ENCODE measurements at regions not wholly inside any gene's neighbourhood (a gene's known extent, or its start where the extent isn't known, plus 50 kb on each side); places are given as distances from the start of the nearest gene placed in this dataset.

DNA sequence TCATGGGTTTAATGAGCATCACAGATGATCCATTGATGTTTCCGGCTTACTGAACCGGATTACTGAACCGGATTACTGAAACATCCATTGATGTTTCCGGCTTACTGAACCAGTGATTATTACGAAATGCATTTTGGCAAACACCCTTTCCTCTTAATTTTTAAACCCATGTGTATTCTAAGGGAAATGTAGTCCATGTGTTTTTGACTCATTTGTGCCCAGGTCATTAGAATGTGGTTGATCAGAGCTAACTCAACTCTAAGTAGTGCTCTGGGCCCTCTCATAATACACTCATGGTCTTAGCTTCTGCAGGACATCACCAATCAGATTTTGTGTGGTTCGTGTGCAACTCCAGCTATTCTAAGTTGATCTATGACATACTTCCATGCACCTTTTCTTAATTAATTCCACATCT, 141.6 kb downstream of the SPATA18 start:
- TF ChIP-seq, protein P1, sequence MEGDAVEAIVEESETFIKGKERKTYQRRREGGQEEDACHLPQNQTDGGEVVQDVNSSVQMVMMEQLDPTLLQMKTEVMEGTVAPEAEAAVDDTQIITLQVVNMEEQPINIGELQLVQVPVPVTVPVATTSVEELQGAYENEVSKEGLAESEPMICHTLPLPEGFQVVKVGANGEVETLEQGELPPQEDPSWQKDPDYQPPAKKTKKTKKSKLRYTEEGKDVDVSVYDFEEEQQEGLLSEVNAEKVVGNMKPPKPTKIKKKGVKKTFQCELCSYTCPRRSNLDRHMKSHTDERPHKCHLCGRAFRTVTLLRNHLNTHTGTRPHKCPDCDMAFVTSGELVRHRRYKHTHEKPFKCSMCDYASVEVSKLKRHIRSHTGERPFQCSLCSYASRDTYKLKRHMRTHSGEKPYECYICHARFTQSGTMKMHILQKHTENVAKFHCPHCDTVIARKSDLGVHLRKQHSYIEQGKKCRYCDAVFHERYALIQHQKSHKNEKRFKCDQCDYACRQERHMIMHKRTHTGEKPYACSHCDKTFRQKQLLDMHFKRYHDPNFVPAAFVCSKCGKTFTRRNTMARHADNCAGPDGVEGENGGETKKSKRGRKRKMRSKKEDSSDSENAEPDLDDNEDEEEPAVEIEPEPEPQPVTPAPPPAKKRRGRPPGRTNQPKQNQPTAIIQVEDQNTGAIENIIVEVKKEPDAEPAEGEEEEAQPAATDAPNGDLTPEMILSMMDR (conservative IDR thresholded peaks at IDR 0.05; ENCODE audit: low read length), result no peak
- no peak for TF ChIP-seq EZH2phosphoT487 (IDR thresholded peaks at IDR 0.05; ENCODE audit: borderline replicate concordance, low read depth, low read length)
